Osteoblast (primary cell): ENCODE measurements at regions not wholly inside any gene's neighbourhood (a gene's known extent, or its start where the extent isn't known, plus 50 kb on each side); places are given as distances from the start of the nearest gene placed in this dataset.

ENCODE experiments used
- DNase-seq: peaks from one replicate; pipeline ENCODE4 v3.0.0; 2011; ENCODE audit warnings: low spot score, mixed read lengths; ENCODE audit not compliant: insufficient read length; ENCODE audit errors: missing footprints
- H2AFZ ChIP-seq: 2 replicates; pipeline ENCODE4 v1.6.0; 2011; ENCODE audit warnings: mild to moderate bottlenecking, low read length
- H3K27ac ChIP-seq: 2 replicates; pipeline ENCODE4 v1.5.1; 2011; ENCODE audit warnings: mild to moderate bottlenecking, low read depth, low read length, moderate library complexity
- H3K27me3 ChIP-seq: 2 replicates; pipeline ENCODE4 v1.6.0; 2012; ENCODE audit warnings: mild to moderate bottlenecking, control low read depth, inconsistent platforms, low read length, moderate library complexity; ENCODE audit not compliant: insufficient read depth
- H3K36me3 ChIP-seq: 2 replicates; pipeline ENCODE4 v1.5.1; 2011; ENCODE audit warnings: mild to moderate bottlenecking, low read length, control low read depth, moderate library complexity; ENCODE audit not compliant: insufficient read depth
- H3K4me1 ChIP-seq: 2 replicates; pipeline ENCODE4 v1.5.1; 2011; ENCODE audit warnings: mild to moderate bottlenecking, low read length, control low read depth, moderate library complexity; ENCODE audit not compliant: insufficient read depth
- H3K4me2 ChIP-seq: 2 replicates; pipeline ENCODE4 v1.6.0; 2011; ENCODE audit warnings: mild to moderate bottlenecking, low read length; ENCODE audit not compliant: insufficient read depth
- H3K4me3 ChIP-seq: fragments of 200-600 bp; sonication (generic); 3 replicates; pipeline ENCODE4 v1.5.1; 2012; ENCODE audit warnings: mild to moderate bottlenecking, low read length, inconsistent platforms; ENCODE audit not compliant: insufficient read depth
- H3K79me2 ChIP-seq: 2 replicates; pipeline ENCODE4 v1.6.0; 2012; ENCODE audit warnings: mild to moderate bottlenecking, low read length, control low read depth, inconsistent platforms; ENCODE audit not compliant: insufficient read depth
- H3K9me3 ChIP-seq: 2 replicates; pipeline ENCODE4 v1.5.1; 2011; ENCODE audit warnings: low read depth, low read length, control low read depth
- H4K20me1 ChIP-seq: 2 replicates; pipeline ENCODE4 v1.6.0; 2012; ENCODE audit warnings: mild to moderate bottlenecking, low read length, control low read depth; ENCODE audit not compliant: insufficient read depth
- CTCF ChIP-seq: IDR thresholded peaks from 2 replicates; pipeline ENCODE4 v1.5.1; 2011; ENCODE audit warnings: mild to moderate bottlenecking, low read depth, low read length, moderate library complexity; ENCODE audit errors: extremely low read depth

GRCh38 chr10:85111271-85111670 is 782.9 kb downstream of the CCSER2 start:
- no peak overlapping the region for H3K27ac ChIP-seq
- H2AFZ ChIP-seq = no peak overlapping the region
- no peak for TF ChIP-seq CTCF

GRCh38 chr10:85124603-85125051 is 796.2 kb downstream of the CCSER2 start:
- Histone ChIP-seq H3K9me3 (no peaks in the 10 kb centered on the region), H3K79me2 (no peaks in the 10 kb centered on the region), H3K4me1 (no peaks in the 10 kb centered on the region), H2AFZ (no peak overlapping the region), H3K4me3 (no peak overlapping the region), H3K4me2 (no peak overlapping the region), H3K36me3 (no peaks in the 10 kb centered on the region), H3K27ac (no peak overlapping the region), H4K20me1 (no peaks in the 10 kb centered on the region), H3K27me3 (no peaks in the 10 kb centered on the region)
- DNase-seq = no peak
- TF ChIP-seq CTCF = no peak

More at GRCh38 chr10:85111271-85111670, 782.9 kb downstream of the CCSER2 start:
- Histone ChIP-seq H3K4me1 (no peaks in the 10 kb centered on the region), H3K27me3 (no peaks in the 10 kb centered on the region), H3K9me3 (peaks cover 8% of the 10 kb centered on the region), H3K4me2 (no peak overlapping the region), H4K20me1 (no peaks in the 10 kb centered on the region), H3K36me3 (no peaks in the 10 kb centered on the region), H3K79me2 (no peaks in the 10 kb centered on the region), H3K4me3 (no peak overlapping the region)
- no peak for DNase-seq

GRCh38 chr10:85137253-85137652 is 808.9 kb downstream of the CCSER2 start:
- Histone ChIP-seq H3K27me3 (no peaks in the 10 kb centered on the region), H3K27ac (no peak overlapping the region), H4K20me1 (no peaks in the 10 kb centered on the region), H3K36me3 (no peaks in the 10 kb centered on the region), H3K9me3 (peaks cover 2% of the 10 kb centered on the region), H3K4me3 (no peak overlapping the region), H2AFZ (no peak overlapping the region), H3K4me2 (no peak overlapping the region), H3K79me2 (no peaks in the 10 kb centered on the region), H3K4me1 (no peaks in the 10 kb centered on the region)
- no peak for DNase-seq
- no peak for TF ChIP-seq CTCF

GRCh38 chr10:85138046-85138445 is 809.7 kb downstream of the CCSER2 start:
- no peaks in the 10 kb centered on the region for H3K79me2 ChIP-seq
- H3K4me2 ChIP-seq = no peak overlapping the region
- no peaks in the 10 kb centered on the region for H4K20me1 ChIP-seq
- no peak overlapping the region for H3K4me3 ChIP-seq
- H3K4me1 ChIP-seq = no peaks in the 10 kb centered on the region
- no peaks in the 10 kb centered on the region for H3K27me3 ChIP-seq
- no peak overlapping the region for H2AFZ ChIP-seq
- TF ChIP-seq CTCF = no peak
- no peak overlapping the region for H3K27ac ChIP-seq
- no peaks in the 10 kb centered on the region for H3K36me3 ChIP-seq
- H3K9me3 ChIP-seq = peaks cover 2% of the 10 kb centered on the region
- no peak for DNase-seq
